A549 (cell line): ENCODE measurements at regions not wholly inside any gene's neighbourhood (a gene's known extent, or its start where the extent isn't known, plus 50 kb on each side); places are given as distances from the start of the nearest gene placed in this dataset.

ENCODE experiments used
- ATAC-seq, 2 experiments: fragments of 200-7000 bp in 1 of 2; fragments of >200 bp in 1 of 2; cut with Nextera tagmentation in 1 of 2; cut with Tn5 transposase in 1 of 2; 3 replicates each; pipeline versions ENCODE4 v1.8.0 to v1.9.1; 2018 to 2020; ENCODE audit warnings: mild to moderate bottlenecking in 1 of 2, moderate library complexity in 1 of 2
- CTCF ChIA-PET: fragments of 300-600 bp; sonication (Branson Sonifier 250); formaldehyde crosslinking; extraction: SDS; loops from one replicate; lab custom pipeline; 2021; ENCODE audit warnings: antibody characterized with exemption, inconsistent platforms; lab: Yijun Ruan, JAX
- POLR2A ChIA-PET: fragments of 350-600 bp; formaldehyde crosslinking; extraction: SDS; loops from one replicate; lab custom pipeline; 2021; ENCODE audit warnings: antibody characterized with exemption, inconsistent platforms; lab: Yijun Ruan, JAX
- DNase-seq, 2 experiments: peaks; one replicate each; pipeline versions ENCODE4 v3.0.0 to v3.0.0-alpha.2; 2011 to 2016; ENCODE audit warnings: low read depth in 1 of 2, low spot score in 1 of 2
- FAIRE-seq: peaks from 2 replicates; lab custom pipeline; 2011; peaks lifted over from hg19 to GRCh38; lab: Jason Lieb, UNC
- H3K27ac ChIP-seq, 2 experiments: fragments of >200 bp; sonication (Bioruptor Twin); formaldehyde crosslinking; 3 replicates each; pipeline ENCODE4 v1.5.1; 2016 to 2017
- H3K4me1 ChIP-seq: fragments of >200 bp; sonication (Bioruptor Twin); formaldehyde crosslinking; 3 replicates; pipeline ENCODE4 v1.6.1; 2016
- H3K4me2 ChIP-seq: fragments of >200 bp; sonication (Bioruptor Twin); formaldehyde crosslinking; 3 replicates; pipeline ENCODE4 v1.6.1; 2016
- H3K4me3 ChIP-seq: fragments of >200 bp; sonication (Bioruptor Twin); formaldehyde crosslinking; 3 replicates; pipeline ENCODE4 v1.5.1; 2016
- H3K9me3 ChIP-seq: fragments of >200 bp; sonication (Bioruptor Twin); formaldehyde crosslinking; 3 replicates; pipeline ENCODE4 v1.6.1; 2016
- CBX8 ChIP-seq: fragments of 200-600 bp; sonication (generic); IDR thresholded peaks from 2 replicates; pipeline ENCODE4 v1.6.1; 2016
- CEBPB ChIP-seq, 2 experiments: fragments of >200 bp in 1 of 2; sonication (Bioruptor Twin) in 1 of 2; formaldehyde crosslinking in 1 of 2; IDR thresholded peaks; 2 replicates each; pipeline ENCODE4 v1.6.1; 2012 to 2016
- FOSB ChIP-seq: fragments of 250-450 bp; sonication (Bioruptor Pico); IDR thresholded peaks from 2 replicates; pipeline ENCODE4 v1.5.0; 2020; ENCODE audit warnings: mild to moderate bottlenecking, moderate library complexity
- GATA3 ChIP-seq: IDR thresholded peaks from 2 replicates; pipeline ENCODE4 v1.6.1; 2012; ENCODE audit warnings: borderline replicate concordance
- HDAC2 ChIP-seq: fragments of 200-600 bp; sonication (generic); IDR thresholded peaks from 2 replicates; pipeline ENCODE4 v1.6.1; 2016
- HEYL ChIP-seq: fragments of 250-450 bp; sonication (Bioruptor Pico); IDR thresholded peaks from 2 replicates; pipeline ENCODE4 v1.8.0; 2021; ENCODE audit warnings: mild to moderate bottlenecking, moderate library complexity
- HOXB13 ChIP-seq: fragments of 250-450 bp; sonication (Bioruptor Pico); IDR thresholded peaks from 2 replicates; pipeline ENCODE4 v1.5.0; 2020; ENCODE audit warnings: low read depth, mild to moderate bottlenecking, moderate library complexity
- HOXB5 ChIP-seq: fragments of 250-450 bp; sonication (Bioruptor Pico); IDR thresholded peaks from 2 replicates; pipeline ENCODE4 v1.5.0; 2020; ENCODE audit warnings: mild to moderate bottlenecking, moderate library complexity
- JUNB ChIP-seq: fragments of >200 bp; sonication (Bioruptor Twin); formaldehyde crosslinking; IDR thresholded peaks from 2 replicates; pipeline ENCODE4 v1.6.1; 2016
- POLR2AphosphoS2 ChIP-seq: conservative IDR thresholded peaks from 2 replicates; pipeline ENCODE4 v1.6.1; 2012; ENCODE audit warnings: low read length, improper control_type of control experiment, inconsistent platforms
- RFX5 ChIP-seq: fragments of 450-650 bp; IDR thresholded peaks from 2 replicates; pipeline ENCODE4 v1.7.1; 2014; ENCODE audit warnings: antibody characterized with exemption, mild to moderate bottlenecking, moderate library complexity
- SMC3 ChIP-seq: fragments of >200 bp; sonication (Bioruptor Twin); formaldehyde crosslinking; IDR thresholded peaks from 3 replicates; pipeline ENCODE4 v1.6.1; 2018; ENCODE audit warnings: inconsistent platforms
- SREBF2 ChIP-seq: fragments of 450-650 bp; IDR thresholded peaks from 2 replicates; pipeline ENCODE4 v1.6.1; 2014; ENCODE audit warnings: mild to moderate bottlenecking, moderate library complexity
- TP53 ChIP-seq: fragments of 250-450 bp; sonication (Bioruptor Pico); IDR thresholded peaks from 2 replicates; pipeline ENCODE4 v1.5.0; 2021; ENCODE audit warnings: mild to moderate bottlenecking, moderate library complexity
- ZNF302 ChIP-seq: fragments of 250-450 bp; sonication (Bioruptor Pico); IDR thresholded peaks from 2 replicates; pipeline ENCODE4 v1.9.0; 2021; ENCODE audit warnings: inconsistent platforms, mild to moderate bottlenecking, moderate library complexity
- ZSCAN20 ChIP-seq: fragments of 250-450 bp; sonication (Bioruptor Pico); IDR thresholded peaks from 2 replicates; pipeline ENCODE4 v1.8.0; 2022; ENCODE audit warnings: mild to moderate bottlenecking, moderate library complexity
- WGBS: methylation state at CpG from one replicate; pipeline ENCODE4 v1.1.6; 2017; ENCODE audit errors: missing lambda C conversion rate; 5-methylcytosine and 5-hydroxymethylcytosine counted together
- TF ChIP-seq, protein P1 (sequence below): fragments of >200 bp; sonication (Bioruptor Twin); formaldehyde crosslinking; IDR thresholded peaks from 3 replicates; pipeline ENCODE4 v1.6.1; 2016
- TF ChIP-seq, protein P2 (sequence below): IDR thresholded peaks from 2 replicates; pipeline ENCODE4 v1.6.1; 2012; ENCODE audit warnings: low read depth, borderline replicate concordance
- TF ChIP-seq, protein P3 (sequence below): fragments of >200 bp; sonication (Bioruptor Twin); formaldehyde crosslinking; IDR thresholded peaks from 3 replicates; pipeline ENCODE4 v1.5.1; 2016
- TF ChIP-seq, protein P4 (sequence below): fragments of >200 bp; sonication (Bioruptor Twin); formaldehyde crosslinking; IDR thresholded peaks from 2 replicates; pipeline ENCODE4 v1.6.1; 2016

DNA sequence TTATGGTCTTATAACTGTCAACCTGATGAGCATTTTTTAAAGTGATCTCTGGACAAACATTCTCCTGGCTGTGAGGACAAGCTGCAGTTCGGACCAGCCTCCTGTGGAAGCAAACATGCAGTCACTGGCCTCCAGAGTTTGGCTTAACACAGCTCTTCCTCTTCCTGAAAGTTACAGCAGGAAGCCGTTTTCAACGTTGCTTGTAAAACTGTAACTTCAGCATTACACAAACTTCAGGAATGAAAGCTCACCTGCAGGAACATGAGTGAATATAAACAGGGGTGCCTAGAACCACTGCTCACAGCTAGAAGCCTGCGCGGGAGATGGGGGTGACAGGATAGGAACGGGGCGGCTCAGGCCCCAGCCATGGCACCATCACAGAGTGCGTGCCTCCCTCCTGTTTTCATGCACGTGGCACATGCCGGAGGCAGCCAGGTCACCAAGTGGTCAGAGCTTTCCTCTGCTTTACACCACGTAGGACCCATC, 292.9 kb upstream of the PITRM1 start:
- TF ChIP-seq RFX5 (no peak), HDAC2 (no peak), HOXB13 (CRISPR knock-in tag) (no peak), JUNB (no peak), GATA3 (no peak), HOXB5 (CRISPR knock-in tag) (no peak), FOSB (no peak), SMC3 (no peak), HEYL (CRISPR knock-in tag) (no peak), POLR2AphosphoS2 (no peak), ZNF302 (CRISPR knock-in tag) (no peak), CEBPB (IDR thresholded peaks at IDR 0.05) (no peak), ZSCAN20 (CRISPR knock-in tag) (no peak), CBX8 (no peak), TP53 (CRISPR knock-in tag) (no peak)
- TF ChIP-seq, protein P1, sequence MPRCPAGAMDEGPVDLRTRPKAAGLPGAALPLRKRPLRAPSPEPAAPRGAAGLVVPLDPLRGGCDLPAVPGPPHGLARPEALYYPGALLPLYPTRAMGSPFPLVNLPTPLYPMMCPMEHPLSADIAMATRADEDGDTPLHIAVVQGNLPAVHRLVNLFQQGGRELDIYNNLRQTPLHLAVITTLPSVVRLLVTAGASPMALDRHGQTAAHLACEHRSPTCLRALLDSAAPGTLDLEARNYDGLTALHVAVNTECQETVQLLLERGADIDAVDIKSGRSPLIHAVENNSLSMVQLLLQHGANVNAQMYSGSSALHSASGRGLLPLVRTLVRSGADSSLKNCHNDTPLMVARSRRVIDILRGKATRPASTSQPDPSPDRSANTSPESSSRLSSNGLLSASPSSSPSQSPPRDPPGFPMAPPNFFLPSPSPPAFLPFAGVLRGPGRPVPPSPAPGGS, result no peak
- TF ChIP-seq, protein P2, sequence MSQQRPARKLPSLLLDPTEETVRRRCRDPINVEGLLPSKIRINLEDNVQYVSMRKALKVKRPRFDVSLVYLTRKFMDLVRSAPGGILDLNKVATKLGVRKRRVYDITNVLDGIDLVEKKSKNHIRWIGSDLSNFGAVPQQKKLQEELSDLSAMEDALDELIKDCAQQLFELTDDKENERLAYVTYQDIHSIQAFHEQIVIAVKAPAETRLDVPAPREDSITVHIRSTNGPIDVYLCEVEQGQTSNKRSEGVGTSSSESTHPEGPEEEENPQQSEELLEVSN, result no peak
- TF ChIP-seq, protein P3, sequence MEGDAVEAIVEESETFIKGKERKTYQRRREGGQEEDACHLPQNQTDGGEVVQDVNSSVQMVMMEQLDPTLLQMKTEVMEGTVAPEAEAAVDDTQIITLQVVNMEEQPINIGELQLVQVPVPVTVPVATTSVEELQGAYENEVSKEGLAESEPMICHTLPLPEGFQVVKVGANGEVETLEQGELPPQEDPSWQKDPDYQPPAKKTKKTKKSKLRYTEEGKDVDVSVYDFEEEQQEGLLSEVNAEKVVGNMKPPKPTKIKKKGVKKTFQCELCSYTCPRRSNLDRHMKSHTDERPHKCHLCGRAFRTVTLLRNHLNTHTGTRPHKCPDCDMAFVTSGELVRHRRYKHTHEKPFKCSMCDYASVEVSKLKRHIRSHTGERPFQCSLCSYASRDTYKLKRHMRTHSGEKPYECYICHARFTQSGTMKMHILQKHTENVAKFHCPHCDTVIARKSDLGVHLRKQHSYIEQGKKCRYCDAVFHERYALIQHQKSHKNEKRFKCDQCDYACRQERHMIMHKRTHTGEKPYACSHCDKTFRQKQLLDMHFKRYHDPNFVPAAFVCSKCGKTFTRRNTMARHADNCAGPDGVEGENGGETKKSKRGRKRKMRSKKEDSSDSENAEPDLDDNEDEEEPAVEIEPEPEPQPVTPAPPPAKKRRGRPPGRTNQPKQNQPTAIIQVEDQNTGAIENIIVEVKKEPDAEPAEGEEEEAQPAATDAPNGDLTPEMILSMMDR, result no peak
- TF ChIP-seq, protein P4, sequence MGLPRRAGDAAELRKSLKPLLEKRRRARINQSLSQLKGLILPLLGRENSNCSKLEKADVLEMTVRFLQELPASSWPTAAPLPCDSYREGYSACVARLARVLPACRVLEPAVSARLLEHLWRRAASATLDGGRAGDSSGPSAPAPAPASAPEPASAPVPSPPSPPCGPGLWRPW, result no peak
- Histone ChIP-seq H3K9me3 (no peaks in the 10 kb centered on the region), H3K4me2 (peak overlapping the region; percentile 34), H3K4me3 (no peak overlapping the region), H3K27ac (peak overlapping the region; percentile 52 to 74; a peak in 5 of 6 replicates), H3K4me1 (peaks cover 38% of the 10 kb centered on the region)
- no peak for ATAC-seq
- WGBS, result 75% methylated on average over 11 of the region's 11 CpGs
- POLR2A ChIA-PET, result no interaction called here
- no peak for FAIRE-seq
- CTCF ChIA-PET, result interaction anchor here (1.4 to 2.5 kb wide), 3 partner anchors 268 to 316 kb away, joined by 4 to 6 read pairs (median 4); no protein-coding TSS in a partner anchor
- DNase-seq, result no peak

DNA sequence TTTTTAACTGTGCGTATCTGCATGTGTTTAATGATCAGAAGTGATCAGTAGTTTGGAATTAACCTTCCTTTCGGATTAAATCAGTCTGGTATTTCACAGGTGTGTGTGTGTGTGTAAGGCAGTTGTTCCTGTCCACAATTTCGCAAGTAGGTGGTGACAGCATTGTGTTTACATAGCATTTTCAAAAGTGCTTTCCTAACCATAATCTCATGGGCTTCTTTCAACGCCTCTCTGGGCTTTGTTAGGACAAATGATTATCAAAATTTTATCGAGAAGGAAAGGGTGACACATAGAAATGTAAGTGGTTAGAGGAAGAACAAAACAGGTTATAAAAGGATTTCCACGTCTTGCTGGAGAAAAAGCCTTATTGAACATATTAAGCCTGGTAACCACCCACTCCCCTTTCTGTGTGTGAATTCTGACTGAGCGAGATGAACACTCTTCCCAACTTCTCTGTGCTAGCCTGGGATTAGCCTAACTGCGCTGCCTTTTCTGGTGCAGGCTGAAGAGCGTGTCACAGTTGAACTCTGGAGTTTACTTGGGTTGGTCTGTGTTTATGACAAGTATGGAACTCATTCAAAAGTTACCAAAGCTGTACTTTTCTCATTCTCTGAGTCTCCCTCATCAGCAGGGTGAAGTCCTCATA, 292.3 kb upstream of the PITRM1 start:
- CTCF ChIA-PET, result interaction anchor here (1.4 to 1.5 kb wide), 2 partner anchors 267 to 299 kb away, joined by 4 read pairs; no protein-coding TSS in a partner anchor
- DNase-seq (no peak), ATAC-seq (no peak), FAIRE-seq (no peak)
- Histone ChIP-seq H3K4me1 (peaks cover 35% of the 10 kb centered on the region), H3K4me3 (no peak overlapping the region), H3K4me2 (peak overlapping the region; percentile 34), H3K9me3 (no peaks in the 10 kb centered on the region), H3K27ac (peak overlapping the region; percentile 52 to 74; a peak in 5 of 6 replicates)
- TF ChIP-seq CEBPB (IDR thresholded peaks at IDR 0.05) (peak; percentile 37 to 60; a peak in 3 of 4 replicates), SREBF2 (no peak)
- 79% methylated on average over 9 of the region's 9 CpGs for WGBS
- POLR2A ChIA-PET, result no interaction called here
